ENCODE measurements at regions not wholly inside any gene's neighbourhood (a gene's known extent, or its start where the extent isn't known, plus 50 kb on each side); places are given as distances from the start of the nearest gene placed in this dataset.

GRCh38 chr13:89783221-89783755 lies 1564.2 kb upstream of the MIR17HG start:
- TF ChIP-seq, protein P1, sequence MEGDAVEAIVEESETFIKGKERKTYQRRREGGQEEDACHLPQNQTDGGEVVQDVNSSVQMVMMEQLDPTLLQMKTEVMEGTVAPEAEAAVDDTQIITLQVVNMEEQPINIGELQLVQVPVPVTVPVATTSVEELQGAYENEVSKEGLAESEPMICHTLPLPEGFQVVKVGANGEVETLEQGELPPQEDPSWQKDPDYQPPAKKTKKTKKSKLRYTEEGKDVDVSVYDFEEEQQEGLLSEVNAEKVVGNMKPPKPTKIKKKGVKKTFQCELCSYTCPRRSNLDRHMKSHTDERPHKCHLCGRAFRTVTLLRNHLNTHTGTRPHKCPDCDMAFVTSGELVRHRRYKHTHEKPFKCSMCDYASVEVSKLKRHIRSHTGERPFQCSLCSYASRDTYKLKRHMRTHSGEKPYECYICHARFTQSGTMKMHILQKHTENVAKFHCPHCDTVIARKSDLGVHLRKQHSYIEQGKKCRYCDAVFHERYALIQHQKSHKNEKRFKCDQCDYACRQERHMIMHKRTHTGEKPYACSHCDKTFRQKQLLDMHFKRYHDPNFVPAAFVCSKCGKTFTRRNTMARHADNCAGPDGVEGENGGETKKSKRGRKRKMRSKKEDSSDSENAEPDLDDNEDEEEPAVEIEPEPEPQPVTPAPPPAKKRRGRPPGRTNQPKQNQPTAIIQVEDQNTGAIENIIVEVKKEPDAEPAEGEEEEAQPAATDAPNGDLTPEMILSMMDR (IDR thresholded peaks at IDR 0.05) = no peak
- TF ChIP-seq POLR2AphosphoS5 (IDR thresholded peaks at IDR 0.05) = no peak
- TF ChIP-seq POLR2A (IDR thresholded peaks at IDR 0.05) = no peak
